Endothelial cell of umbilical vein (primary cell): ENCODE measurements at regions not wholly inside any gene's neighbourhood (a gene's known extent, or its start where the extent isn't known, plus 50 kb on each side); places are given as distances from the start of the nearest gene placed in this dataset.
A peak's percentile ranks its signal among the peaks of the same experiment; 100 is the strongest.

Experiments used
- BruUV-seq: library from RNA; stranded (reverse); fragments of 400-500 nt; replicated peaks from 2 replicates; lab custom pipeline; 2021; lab: Mats Ljungman, UMichigan
- CTCF ChIA-PET: fragments of 300-600, 350-600 bp; sonication (Branson Sonifier 250); formaldehyde crosslinking; loops from one replicate; lab custom pipeline; 2021; ENCODE audit warnings: antibody characterized with exemption, inconsistent platforms; lab: Charles Lee
- POLR2A ChIA-PET: fragments of 300-600, 350-600 bp; sonication (Branson Sonifier 250); formaldehyde crosslinking; loops from one replicate; lab custom pipeline; 2021; ENCODE audit warnings: antibody characterized with exemption, inconsistent platforms; lab: Charles Lee
- DNase-seq: peaks from one replicate; pipeline ENCODE4 v3.0.0-alpha.2; 2011; ENCODE audit warnings: low read depth, low spot score
- FAIRE-seq: peaks from 2 replicates; lab custom pipeline; 2011; peaks lifted over from hg19 to GRCh38; lab: Jason Lieb, UNC
- H2AFZ ChIP-seq: 2 replicates; pipeline ENCODE4 v1.6.0; 2012; ENCODE audit warnings: low read depth, low read length, control low read depth, inconsistent platforms
- H3K27ac ChIP-seq: 2 replicates; pipeline ENCODE4 v1.5.1; 2011; ENCODE audit warnings: low read depth, mild to moderate bottlenecking, control low read depth, low read length, moderate library complexity; ENCODE audit not compliant: insufficient read depth
- H3K27me3 ChIP-seq, 2 experiments: 2 replicates each; pipeline versions ENCODE4 v1.6.0 to v1.6.1; 2011; ENCODE audit warnings: low read length in 2 of 2, mixed read lengths in 1 of 2; ENCODE audit not compliant: control insufficient read depth in 2 of 2, insufficient read depth in 2 of 2
- H3K36me3 ChIP-seq, 2 experiments: 2 replicates in 1 of 2; 3 replicates in 1 of 2; pipeline ENCODE4 v1.5.1; 2011; ENCODE audit warnings: low read length in 2 of 2, mild to moderate bottlenecking in 1 of 2, moderate library complexity in 1 of 2; ENCODE audit not compliant: control insufficient read depth in 2 of 2, insufficient read depth in 2 of 2; ENCODE audit errors: extremely low read depth in 1 of 2
- H3K4me1 ChIP-seq: 3 replicates; pipeline ENCODE4 v1.5.1; 2011; ENCODE audit warnings: mild to moderate bottlenecking, low read length; ENCODE audit not compliant: control insufficient read depth, insufficient read depth; ENCODE audit errors: extremely low read depth
- H3K4me2 ChIP-seq: 2 replicates; pipeline ENCODE4 v1.6.1; 2011; ENCODE audit warnings: low read length, control low read depth, mixed read lengths; ENCODE audit not compliant: insufficient read depth
- H3K4me3 ChIP-seq, 3 experiments: fragments of 200-600 bp in 1 of 3; sonication (generic), shearing (Covaris generic) in 1 of 3; replicated peaks in 1 of 3; 2 replicates each; pipeline ENCODE4 v1.5.1; 2011 to 2016; ENCODE audit warnings: control low read depth in 3 of 3, low read length in 3 of 3, mild to moderate bottlenecking in 2 of 3, inconsistent platforms in 1 of 3, low read depth in 1 of 3, moderate library complexity in 1 of 3; ENCODE audit not compliant: insufficient read depth in 1 of 3
- H3K79me2 ChIP-seq: 2 replicates; pipeline ENCODE4 v1.6.0; 2012; ENCODE audit warnings: low read length, inconsistent platforms; ENCODE audit not compliant: control insufficient read depth, insufficient read depth
- H3K9ac ChIP-seq: replicated peaks from 2 replicates; pipeline ENCODE3; 2011; ENCODE audit warnings: low read length, control low read depth; ENCODE audit not compliant: insufficient read depth; ENCODE audit errors: extremely low read depth
- H3K9me1 ChIP-seq: replicated peaks from 3 replicates; pipeline ENCODE4 v1.6.0; 2011; ENCODE audit warnings: mild to moderate bottlenecking, low read length; ENCODE audit not compliant: control insufficient read depth, insufficient read depth; ENCODE audit errors: extremely low read depth
- H3K9me3 ChIP-seq: replicated peaks from 2 replicates; pipeline ENCODE4 v1.5.1; 2012; ENCODE audit warnings: low read length, inconsistent platforms; ENCODE audit not compliant: control insufficient read depth, insufficient read depth
- H4K20me1 ChIP-seq: replicated peaks from 2 replicates; pipeline ENCODE3; 2011; ENCODE audit warnings: mild to moderate bottlenecking, low read length; ENCODE audit not compliant: control insufficient read depth, insufficient read depth; ENCODE audit errors: extremely low read depth
- CTCF ChIP-seq, 2 donors: IDR thresholded peaks; 1 replicate in 1 of 2; 2 replicates in 1 of 2; pipeline ENCODE4 v1.5.1; 2011; ENCODE audit warnings: low read length in 2 of 2, mild to moderate bottlenecking in 2 of 2, moderate library complexity in 2 of 2, control low read depth in 1 of 2, inconsistent platforms in 1 of 2, low read depth in 1 of 2; ENCODE audit not compliant: insufficient read depth in 1 of 2; ENCODE audit errors: extremely low read depth in 1 of 2
- EZH2 ChIP-seq: IDR thresholded peaks from 2 replicates; pipeline ENCODE4 v1.6.1; 2012; ENCODE audit warnings: borderline replicate concordance, low read depth, mild to moderate bottlenecking, moderate library complexity, low read length, inconsistent platforms; ENCODE audit not compliant: severe bottlenecking
- FOS ChIP-seq: IDR thresholded peaks from 2 replicates; pipeline ENCODE4 v1.6.1; 2011; ENCODE audit warnings: mild to moderate bottlenecking, low read length, moderate library complexity, borderline replicate concordance; ENCODE audit not compliant: insufficient read depth
- GATA2 ChIP-seq: IDR thresholded peaks from 2 replicates; pipeline ENCODE4 v1.7.0; 2011; ENCODE audit warnings: low read depth, mild to moderate bottlenecking, moderate library complexity, mixed read lengths, low read length; ENCODE audit not compliant: insufficient read length, insufficient read depth
- JUN ChIP-seq: IDR thresholded peaks from 2 replicates; pipeline ENCODE4 v1.6.1; 2011; ENCODE audit warnings: borderline replicate concordance, low read depth; ENCODE audit not compliant: insufficient read length, insufficient read depth
- MYC ChIP-seq: IDR thresholded peaks from one replicate; pipeline ENCODE4 v1.6.1; 2011; ENCODE audit warnings: mild to moderate bottlenecking, low read depth, low read length
- POLR2A ChIP-seq: IDR thresholded peaks from 2 replicates; pipeline ENCODE4 v1.6.1; 2012; ENCODE audit warnings: low read depth, mild to moderate bottlenecking, control low read depth, low read length
- POLR2AphosphoS5 ChIP-seq: IDR thresholded peaks from 2 replicates; pipeline ENCODE4 v1.6.1; 2012; ENCODE audit warnings: low read depth, mild to moderate bottlenecking, control low read depth, low read length, moderate library complexity; ENCODE audit not compliant: insufficient read depth
- dilution Hi-C: fragments of 300-500 bp; cut with MboI; formaldehyde crosslinking; loops from one replicate; pipeline ENCODE4 v1.15.0; 2019; ENCODE audit warnings: low sequenced_read_pairs; ENCODE audit not compliant: extremely low pct_ligation_motif_present
- intact Hi-C: fragments of 100-400 bp; cut with micrococcal nuclease; formaldehyde crosslinking; loops from one replicate; pipeline ENCODE4 v1.10.0; 2022
- TF ChIP-seq, protein P1 (sequence below): IDR thresholded peaks from 2 replicates; pipeline ENCODE4 v1.6.1; 2011; ENCODE audit not compliant: insufficient read depth, insufficient read length

DNA sequence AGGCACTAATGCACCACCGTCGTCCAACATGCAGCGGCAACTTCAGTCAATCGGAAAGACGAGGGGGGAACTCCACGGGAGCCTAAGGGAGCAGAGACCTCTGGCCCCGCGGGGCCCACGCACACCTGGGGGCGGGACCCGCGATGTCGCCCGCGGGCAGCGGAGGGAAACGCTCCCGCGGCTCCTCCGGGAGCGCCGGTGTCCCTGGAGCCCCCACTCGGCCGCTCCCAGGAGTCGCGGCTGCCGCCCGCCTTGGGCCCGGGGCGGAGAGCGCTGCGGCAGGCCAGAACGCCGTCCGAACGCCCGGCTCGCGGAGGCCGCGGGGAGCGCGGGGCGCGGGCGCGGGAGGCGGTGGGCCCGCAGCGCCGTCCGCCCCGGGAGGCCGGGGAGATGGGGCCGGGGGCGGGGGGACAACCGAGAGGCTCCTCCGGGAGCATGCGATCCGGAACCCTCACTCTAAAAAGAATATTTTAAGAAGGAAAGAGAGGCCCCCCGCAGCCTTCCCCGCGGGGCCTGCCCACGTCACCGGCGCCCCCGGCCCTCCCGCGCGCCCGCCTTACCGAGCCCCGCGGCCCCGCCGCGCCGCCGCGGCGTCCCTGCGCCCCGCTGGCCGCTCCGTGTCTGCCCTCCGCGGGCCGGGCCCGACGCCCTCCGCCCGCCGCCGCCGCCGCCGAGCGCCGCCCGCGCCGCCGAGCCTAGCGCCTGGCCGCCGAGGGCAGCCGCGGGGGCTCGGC is 86.6 kb upstream of the ARHGAP32 start:
- POLR2A ChIA-PET = no interaction called here
- no peak overlapping the region for H3K27ac ChIP-seq
- dilution Hi-C loops = no loop called here
- peaks cover 8% of the 10 kb centered on the region for H3K4me1 ChIP-seq
- FAIRE-seq (no peak), DNase-seq (no peak)
- H4K20me1 ChIP-seq = peaks cover 2% of the 10 kb centered on the region
- H3K27me3 ChIP-seq = peaks cover 0 to 2% of the 10 kb centered on the region in 2 experiments
- H3K9me3 ChIP-seq = no peaks in the 10 kb centered on the region
- H3K4me2 ChIP-seq = peak overlapping the region; percentile 74
- H3K9ac ChIP-seq = peak overlapping the region; percentile 51
- intact Hi-C loops = loop anchor here (1.0 to 10.0 kb wide), 4 partner anchors 32 to 616 kb away; partner anchors contain the start of gene NFRKB
- TF ChIP-seq CTCF (IDR thresholded peaks at IDR 0.05; ENCODE audit: extremely low read depth in 1 of 2, insufficient read depth in 1 of 2, low read depth in 1 of 2, low read length in 2 of 2) (no peak), MYC (no peak), FOS (no peak), EZH2 (no peak), GATA2 (no peak), POLR2A (no peak), JUN (no peak), POLR2AphosphoS5 (no peak)
- TF ChIP-seq, protein P1, sequence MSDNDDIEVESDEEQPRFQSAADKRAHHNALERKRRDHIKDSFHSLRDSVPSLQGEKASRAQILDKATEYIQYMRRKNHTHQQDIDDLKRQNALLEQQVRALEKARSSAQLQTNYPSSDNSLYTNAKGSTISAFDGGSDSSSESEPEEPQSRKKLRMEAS = no peak
- BruUV-seq = no TSS peak
- H3K36me3 ChIP-seq = no peaks in the 10 kb centered on the region
- H3K9me1 ChIP-seq = no peaks in the 10 kb centered on the region
- peaks cover 4% of the 10 kb centered on the region for H3K79me2 ChIP-seq
- peak overlapping the region; percentile 62 to 72 (median 64) for H3K4me3 ChIP-seq
- H2AFZ ChIP-seq = peak overlapping the region; percentile 63
- CTCF ChIA-PET = interaction anchor here (0.6 to 1.4 kb wide), 2 partner anchors 40 to 322 kb away, joined by 3 to 5 read pairs; no protein-coding TSS in a partner anchor
